ENCODE measurements at regions not wholly inside any gene's neighbourhood (a gene's known extent, or its start where the extent isn't known, plus 50 kb on each side); places are given as distances from the start of the nearest gene placed in this dataset.

- intact Hi-C loops (cut with DNase I; ENCODE audit: low total_unique reads), result no loop called here
- Histone ChIP-seq H3K4me1 (no peaks in the 10 kb centered on the region), H3K9me3 (no peaks in the 10 kb centered on the region), H3K27ac (no peak overlapping the region), H3K36me3 (no peaks in the 10 kb centered on the region), H3K4me3 (no peak overlapping the region), H3K27me3 (no peaks in the 10 kb centered on the region)
- no peak for TF ChIP-seq EP300 (IDR thresholded peaks at IDR 0.05; ENCODE audit: low read depth)
- TF ChIP-seq CTCF (IDR thresholded peaks at IDR 0.05), result no peak
- TF ChIP-seq POLR2A (IDR thresholded peaks at IDR 0.05), result no peak
- no peak for TF ChIP-seq POLR2AphosphoS5 (IDR thresholded peaks at IDR 0.05)
- 60 to 71% methylated on average over 1 to 3 of the region's 3 CpGs for WGBS, 2 donors (ENCODE audit: low coverage in 1 of 2)
- no peak for DNase-seq
- in situ Hi-C loops (cut with MboI; ENCODE audit: low pct_ligation_motif_present in 1 of 4, low pct_unique_long_range_greater_than_20kb in 1 of 4, low sequenced_read_pairs in 3 of 4), result no loop called here
Observed at GRCh38 chr6:22668307-22668706, 98.9 kb downstream of the HDGFL1 start.

GRCh38 chr6:22668717-22669116, 99.4 kb downstream of the HDGFL1 start:
- Histone ChIP-seq H3K4me1 (no peaks in the 10 kb centered on the region), H3K27me3 (no peaks in the 10 kb centered on the region), H3K27ac (no peak overlapping the region), H3K9me3 (no peaks in the 10 kb centered on the region), H3K4me3 (no peak overlapping the region), H3K36me3 (no peaks in the 10 kb centered on the region)
- no peak for DNase-seq
- intact Hi-C loops (cut with DNase I; ENCODE audit: low total_unique reads), result no loop called here
- no peak for TF ChIP-seq POLR2A (IDR thresholded peaks at IDR 0.05)
- TF ChIP-seq EP300 (IDR thresholded peaks at IDR 0.05; ENCODE audit: low read depth), result no peak
- TF ChIP-seq CTCF (IDR thresholded peaks at IDR 0.05), result no peak
- no peak for TF ChIP-seq POLR2AphosphoS5 (IDR thresholded peaks at IDR 0.05)
- in situ Hi-C loops (cut with MboI; ENCODE audit: low pct_ligation_motif_present in 1 of 4, low pct_unique_long_range_greater_than_20kb in 1 of 4, low sequenced_read_pairs in 3 of 4), result no loop called here
- 79 to 86% methylated on average over 1 to 3 of the region's 3 CpGs for WGBS, 2 donors (ENCODE audit: low coverage in 1 of 2)

GRCh38 chr6:22670605-22671004, 101.2 kb downstream of the HDGFL1 start:
- TF ChIP-seq EP300 (IDR thresholded peaks at IDR 0.05; ENCODE audit: low read depth) (no peak), POLR2A (IDR thresholded peaks at IDR 0.05) (no peak), CTCF (IDR thresholded peaks at IDR 0.05) (no peak), POLR2AphosphoS5 (IDR thresholded peaks at IDR 0.05) (no peak)
- Histone ChIP-seq H3K4me3 (no peak overlapping the region), H3K36me3 (no peaks in the 10 kb centered on the region), H3K27ac (no peak overlapping the region), H3K27me3 (no peaks in the 10 kb centered on the region), H3K4me1 (no peaks in the 10 kb centered on the region), H3K9me3 (no peaks in the 10 kb centered on the region)
- in situ Hi-C loops (cut with MboI; ENCODE audit: low pct_ligation_motif_present in 1 of 4, low pct_unique_long_range_greater_than_20kb in 1 of 4, low sequenced_read_pairs in 3 of 4) (no loop called here), intact Hi-C loops (cut with DNase I; ENCODE audit: low total_unique reads) (no loop called here)
- WGBS, 2 donors (ENCODE audit: low coverage in 1 of 2), result 62 to 70% methylated on average over 4 of the region's 4 CpGs
- DNase-seq, result no peak

- no peaks in the 10 kb centered on the region for H3K36me3 ChIP-seq
- in situ Hi-C loops (cut with MboI; ENCODE audit: low pct_ligation_motif_present in 1 of 4, low pct_unique_long_range_greater_than_20kb in 1 of 4, low sequenced_read_pairs in 3 of 4), result no loop called here
Observed at GRCh38 chr6:22673474-22673873, 104.1 kb downstream of the HDGFL1 start.

More at GRCh38 chr6:22673474-22673873, 104.1 kb downstream of the HDGFL1 start:
- TF ChIP-seq POLR2AphosphoS5 (IDR thresholded peaks at IDR 0.05) (no peak), POLR2A (IDR thresholded peaks at IDR 0.05) (no peak), EP300 (IDR thresholded peaks at IDR 0.05; ENCODE audit: low read depth) (no peak), CTCF (IDR thresholded peaks at IDR 0.05) (no peak)
- Histone ChIP-seq H3K27ac (no peak overlapping the region), H3K4me1 (no peaks in the 10 kb centered on the region), H3K9me3 (no peaks in the 10 kb centered on the region), H3K4me3 (no peak overlapping the region), H3K27me3 (no peaks in the 10 kb centered on the region)
- DNase-seq, result no peak
- intact Hi-C loops (cut with DNase I; ENCODE audit: low total_unique reads), result no loop called here
- 76 to 80% methylated on average over 3 of the region's 3 CpGs for WGBS, 2 donors (ENCODE audit: low coverage in 1 of 2)

Measured in transverse colon (tissue), 4 donors.